Activated CD8-positive, alpha-beta memory T cell treated with anti-CD3 and anti-CD28 coated beads, Interleukin-2, amount 50 U/mL, for 1 hour (primary cell): ENCODE measurements at regions not wholly inside any gene's neighbourhood (a gene's known extent, or its start where the extent isn't known, plus 50 kb on each side); places are given as distances from the start of the nearest gene placed in this dataset.

ENCODE experiments used
- DNase-seq: peaks from one replicate; pipeline ENCODE4 v3.0.0-alpha.2; 2020; ENCODE audit errors: extremely low read depth

GRCh38 chr22:47587861-47588577 is 825.6 kb downstream of the TBC1D22A start:
- no peak for DNase-seq

- DNase-seq: no peak
These were observed 824.9 kb downstream of the TBC1D22A start for GRCh38 chr22:47587361-47587760.

GRCh38 chr22:47586946-47587345 is 824.5 kb downstream of the TBC1D22A start:
- DNase-seq: no peak

- DNase-seq: no peak
These were observed 823.6 kb downstream of the TBC1D22A start for GRCh38 chr22:47586038-47586437.

GRCh38 chr22:47583959-47584562 is 821.6 kb downstream of the TBC1D22A start:
- no peak for DNase-seq

- no peak for DNase-seq
These were observed 819.6 kb downstream of the TBC1D22A start for GRCh38 chr22:47582067-47582466.

GRCh38 chr22:47580121-47580520 is 817.7 kb downstream of the TBC1D22A start:
- no peak for DNase-seq

GRCh38 chr22:47576908-47577307 is 814.5 kb downstream of the TBC1D22A start:
- DNase-seq: no peak

- no peak for DNase-seq
These were observed 812.8 kb downstream of the TBC1D22A start for GRCh38 chr22:47575291-47575690.

GRCh38 chr22:47574556-47574955 is 812.1 kb downstream of the TBC1D22A start:
- DNase-seq: no peak

- DNase-seq: no peak
These were observed 810.7 kb downstream of the TBC1D22A start for GRCh38 chr22:47573141-47573540.

GRCh38 chr22:47572443-47572842 is 810.0 kb downstream of the TBC1D22A start:
- no peak for DNase-seq

- DNase-seq: no peak
These were observed 809.2 kb downstream of the TBC1D22A start for GRCh38 chr22:47571616-47572015.

- no peak for DNase-seq
These were observed 808.4 kb downstream of the TBC1D22A start for GRCh38 chr22:47570851-47571250.

- DNase-seq: no peak
These were observed 807.8 kb downstream of the TBC1D22A start for GRCh38 chr22:47570300-47570685.

GRCh38 chr22:47569389-47570299 is 807.2 kb downstream of the TBC1D22A start:
- DNase-seq: no peak

GRCh38 chr22:47568700-47569099 is 806.2 kb downstream of the TBC1D22A start:
- DNase-seq: no peak

GRCh38 chr22:47567126-47568090 is 805.0 kb downstream of the TBC1D22A start:
- DNase-seq: no peak

- DNase-seq: no peak
These were observed 804.0 kb downstream of the TBC1D22A start for GRCh38 chr22:47566491-47566890.

- DNase-seq: no peak
These were observed 803.2 kb downstream of the TBC1D22A start for GRCh38 chr22:47565607-47566006.

GRCh38 chr22:47564651-47565434 is 802.4 kb downstream of the TBC1D22A start:
- DNase-seq: no peak
